SHP77 (cell line): ENCODE measurements at regions not wholly inside any gene's neighbourhood (a gene's known extent, or its start where the extent isn't known, plus 50 kb on each side); places are given as distances from the start of the nearest gene placed in this dataset.
"Not testable (repeated sequence)": the region's sequence is repeated elsewhere in the genome, so short reads cannot be mapped to it uniquely, and the experiment has no call there.

Experiments used
- DNase-seq, 2 experiments: peaks; one replicate each; lab custom pipeline; 2025; lab: John Stamatoyannopoulos, UW

GRCh38 chr1:217921126-217921904, 290.2 kb downstream of the SPATA17 start:
- DNase-seq: peak; percentile 12 to 48

- DNase-seq: no peak
Measured at GRCh38 chr1:217924924-217925323, 293.8 kb downstream of the SPATA17 start.

DNA sequence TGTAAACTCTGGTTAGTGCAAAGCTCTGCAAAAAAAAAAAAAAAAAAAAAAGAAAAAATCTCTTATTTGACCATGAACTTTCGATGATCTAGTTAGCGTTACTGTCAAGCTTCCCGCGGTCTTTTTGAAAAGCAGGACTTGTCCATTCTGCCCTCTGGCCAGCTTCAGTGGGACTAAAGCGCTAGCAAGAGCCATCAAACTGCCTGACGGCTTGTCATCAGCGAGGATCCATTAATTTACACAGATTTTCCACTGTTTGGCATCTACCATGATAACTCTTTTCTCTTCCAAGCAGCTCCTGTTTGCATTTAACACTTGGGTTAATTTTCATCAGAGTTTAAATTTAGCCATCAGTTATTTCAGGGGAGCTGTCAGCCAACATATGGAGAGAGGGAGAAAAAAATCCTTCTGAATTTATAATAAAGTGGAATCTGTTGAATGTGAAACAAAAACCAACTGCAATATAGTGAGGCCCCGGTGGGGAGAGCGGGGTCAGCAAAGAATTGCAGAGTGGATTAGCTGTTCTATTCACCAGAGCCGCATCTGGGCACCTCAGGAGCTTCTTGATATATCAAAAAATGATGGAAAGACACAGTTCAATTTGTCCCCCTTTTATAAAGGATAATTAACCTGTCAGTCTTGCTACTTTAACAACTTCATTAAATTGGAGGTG, 298.2 kb downstream of the SPATA17 start:
- no peak for DNase-seq

DNA sequence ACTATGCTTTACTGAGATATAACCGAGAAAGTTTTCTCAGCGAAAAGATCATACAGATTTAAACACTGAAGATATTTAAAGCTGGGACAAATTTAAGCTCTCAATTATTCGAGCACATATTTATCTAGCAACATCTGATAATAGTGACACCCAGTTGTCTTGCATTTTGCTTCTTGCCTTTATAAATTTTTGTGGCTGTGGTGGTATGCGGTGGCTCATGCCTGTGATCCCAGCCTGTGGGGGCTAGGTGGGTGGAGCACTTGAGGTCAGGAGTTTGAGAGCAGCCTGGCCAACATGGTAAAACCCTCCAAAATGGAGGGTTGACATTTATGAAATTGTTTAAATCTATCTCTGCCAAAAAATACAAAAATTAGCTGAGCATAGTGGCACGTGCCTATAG, 312.2 kb downstream of the SPATA17 start:
- DNase-seq: no peak

DNA sequence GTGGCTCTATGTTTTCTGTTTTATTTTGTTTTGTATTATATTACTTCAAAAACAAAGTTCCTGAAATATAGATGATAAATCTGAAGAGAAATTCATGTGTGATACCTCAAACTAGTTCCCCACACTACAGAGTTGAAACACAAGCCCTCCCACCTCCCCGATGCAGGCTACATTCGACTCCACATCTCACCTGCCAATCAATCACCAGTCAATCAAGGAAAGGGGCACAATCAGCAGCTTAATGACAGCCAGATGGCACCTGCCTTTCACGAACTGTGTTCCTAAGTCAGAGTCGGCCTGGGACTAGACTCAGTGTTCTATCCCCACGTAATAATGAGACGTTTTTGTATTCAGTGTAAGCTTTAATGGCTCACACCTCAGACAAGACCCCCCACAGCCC, 313.4 kb downstream of the SPATA17 start:
- no peak for DNase-seq

GRCh38 chr1:217946511-217946910, 315.4 kb downstream of the SPATA17 start:
- no peak for DNase-seq

DNA sequence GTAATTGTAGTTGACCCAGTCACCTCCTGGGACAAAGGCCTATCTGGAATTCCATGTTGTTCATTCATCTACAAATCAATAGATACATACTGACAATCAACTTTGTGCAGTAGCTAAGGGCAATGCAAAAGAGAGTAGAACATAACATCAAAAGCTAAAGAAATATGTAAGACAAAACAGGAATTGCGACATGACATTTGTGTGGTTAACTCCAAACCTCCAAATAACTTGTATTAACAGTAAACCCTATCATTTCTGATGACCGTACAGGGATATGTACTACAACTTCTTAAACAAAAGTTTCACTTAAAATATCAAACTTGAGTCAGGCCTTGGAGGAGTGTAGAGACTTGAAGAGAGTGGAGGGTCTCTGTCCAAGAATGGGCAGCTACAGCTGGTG, 317.6 kb downstream of the SPATA17 start:
- no peak for DNase-seq

DNA sequence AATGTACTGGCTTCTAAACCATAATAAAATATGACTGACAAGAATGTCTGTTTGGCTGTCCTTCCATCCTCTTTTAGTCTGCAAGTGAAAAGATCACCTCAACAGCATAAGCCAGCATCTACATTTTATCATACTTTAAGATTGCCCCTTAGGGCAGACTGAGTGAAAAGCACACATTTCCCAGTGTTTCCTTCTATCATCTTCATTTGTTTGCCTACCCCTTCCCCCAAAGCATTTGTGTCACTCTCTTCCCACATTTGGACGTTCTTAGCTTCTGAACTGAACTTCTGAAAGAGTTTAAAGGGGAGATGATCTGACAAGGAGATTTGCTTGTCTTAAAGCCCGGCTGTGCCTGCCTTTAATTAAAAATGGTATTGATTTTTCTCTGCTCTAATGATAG, 322.2 kb downstream of the SPATA17 start:
- DNase-seq: no peak

- no peak for DNase-seq
Measured at GRCh38 chr1:217953922-217954321, 322.8 kb downstream of the SPATA17 start.

- no peak for DNase-seq
Measured at GRCh38 chr1:217955723-217956122, 324.6 kb downstream of the SPATA17 start.

DNA sequence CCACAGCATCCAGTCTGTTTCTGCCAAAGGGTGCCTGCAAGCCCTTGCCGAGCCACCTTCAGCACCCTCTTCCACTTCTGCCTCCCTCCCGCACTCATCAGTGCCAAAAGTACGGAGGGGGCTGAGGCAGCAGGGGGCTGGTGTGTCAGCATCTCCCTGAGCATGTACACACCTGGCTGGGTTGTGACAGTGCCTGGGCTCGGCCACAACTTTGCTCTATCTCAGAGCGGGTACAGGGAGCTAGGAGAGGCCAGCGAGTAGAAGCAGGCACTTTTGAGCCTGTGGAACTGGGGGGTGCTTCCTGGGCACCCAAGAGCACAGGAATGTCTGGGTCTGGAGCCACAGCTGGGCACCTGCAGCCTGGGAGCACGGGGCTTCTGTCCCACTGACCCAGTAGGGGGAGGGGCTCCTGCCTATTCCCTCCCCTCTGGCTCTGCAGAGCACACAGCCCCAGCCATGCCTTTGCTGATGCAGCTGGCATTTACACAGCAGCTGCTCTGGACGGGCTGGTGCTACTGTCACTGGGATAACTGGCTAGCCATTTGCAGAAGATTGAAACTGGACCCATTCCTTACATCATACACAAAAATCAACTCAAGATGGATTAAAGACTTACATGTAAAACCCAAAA, 319.8 kb upstream of the RRP15 start:
- peak; percentile 39 to 40 for DNase-seq

GRCh38 chr1:217968085-217968484, 317.0 kb upstream of the RRP15 start:
- no peak for DNase-seq

DNA sequence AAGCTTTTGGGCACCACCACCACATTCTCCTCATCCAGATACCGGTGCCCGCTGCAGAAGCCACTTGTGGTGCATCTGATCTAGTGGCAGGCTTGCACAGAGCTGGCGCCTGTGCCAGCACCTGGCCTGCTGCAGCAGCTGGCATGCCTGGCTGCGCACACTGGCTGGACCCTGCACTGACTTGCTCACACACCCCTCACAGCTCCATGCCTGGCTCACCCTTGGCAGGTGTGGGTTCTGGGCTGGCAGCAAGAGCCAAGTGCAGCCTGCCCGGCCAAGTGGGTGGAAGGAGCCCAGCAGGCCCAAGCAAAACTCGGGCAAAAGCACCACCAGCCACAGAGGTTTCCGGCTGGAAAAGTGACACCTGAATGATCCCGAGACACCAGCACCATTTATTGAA, 315.7 kb upstream of the RRP15 start:
- peak in 1 of 2 experiments; percentile 19 for DNase-seq

GRCh38 chr1:217977943-217978342, 307.1 kb upstream of the RRP15 start:
- DNase-seq: no peak

DNA sequence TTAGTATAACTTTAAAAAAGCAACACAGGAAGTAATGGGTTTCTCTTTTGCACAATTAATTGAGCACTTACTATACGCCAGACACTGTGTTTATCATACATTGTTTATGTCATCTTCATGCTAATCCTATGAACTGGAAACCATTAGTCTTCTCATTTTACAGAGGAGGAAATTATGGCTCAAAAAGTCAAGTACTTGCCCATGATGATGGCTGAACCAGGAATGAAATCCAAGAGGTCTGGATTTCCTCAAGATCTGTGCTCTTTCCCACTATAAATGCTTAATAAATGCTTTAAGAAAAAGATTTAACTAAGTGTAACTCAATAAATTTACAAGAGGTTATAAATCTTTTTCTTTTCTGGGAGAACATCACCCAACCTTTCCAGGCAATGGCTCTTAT, 303.7 kb upstream of the RRP15 start:
- no peak for DNase-seq

- peak in 1 of 2 experiments; percentile 7 for DNase-seq
Measured at GRCh38 chr1:217982331-217983050, 302.6 kb upstream of the RRP15 start.

GRCh38 chr1:217983051-217983375, 302.1 kb upstream of the RRP15 start:
- DNase-seq: no peak

DNA sequence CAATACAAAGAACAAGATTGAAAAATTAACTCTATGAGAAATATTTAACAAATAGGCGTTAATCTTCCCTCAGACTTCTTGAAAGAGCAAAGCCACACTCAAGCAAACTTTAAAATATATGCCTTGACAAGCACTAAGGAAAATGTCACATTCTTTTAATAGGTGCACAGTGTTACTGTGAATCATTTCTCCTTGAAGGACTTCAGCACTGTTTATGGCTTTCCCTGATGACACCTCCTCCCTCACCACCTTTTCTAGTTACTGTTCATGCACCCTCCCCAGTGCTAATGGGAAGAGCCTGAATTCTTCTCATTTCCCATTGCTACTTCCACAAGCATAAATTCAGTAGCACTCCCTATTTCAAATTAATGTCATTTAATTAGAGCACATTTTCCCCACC, 299.5 kb upstream of the RRP15 start:
- no peak for DNase-seq

- no peak for DNase-seq
Measured at GRCh38 chr1:217989510-217989909, 295.6 kb upstream of the RRP15 start.

DNA sequence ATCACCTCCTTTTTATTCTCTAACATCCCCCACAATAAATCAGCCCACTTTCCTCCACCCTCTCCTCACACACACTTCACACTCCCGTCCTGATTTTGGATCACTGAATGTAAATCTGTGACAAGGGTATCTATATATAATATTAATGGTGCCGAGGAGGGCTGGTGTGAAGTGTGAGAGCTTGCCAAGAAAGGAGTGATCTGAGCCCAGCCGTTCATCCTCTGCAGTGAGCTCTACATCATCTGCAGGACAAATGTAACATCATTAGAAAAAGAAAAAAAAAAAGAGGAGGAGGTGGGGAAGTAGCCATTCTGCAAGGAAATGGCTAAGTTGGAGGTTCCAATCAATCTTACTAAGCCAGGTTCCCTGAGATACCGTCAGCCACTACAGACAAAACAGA, 291.7 kb upstream of the RRP15 start:
- no peak for DNase-seq

DNA sequence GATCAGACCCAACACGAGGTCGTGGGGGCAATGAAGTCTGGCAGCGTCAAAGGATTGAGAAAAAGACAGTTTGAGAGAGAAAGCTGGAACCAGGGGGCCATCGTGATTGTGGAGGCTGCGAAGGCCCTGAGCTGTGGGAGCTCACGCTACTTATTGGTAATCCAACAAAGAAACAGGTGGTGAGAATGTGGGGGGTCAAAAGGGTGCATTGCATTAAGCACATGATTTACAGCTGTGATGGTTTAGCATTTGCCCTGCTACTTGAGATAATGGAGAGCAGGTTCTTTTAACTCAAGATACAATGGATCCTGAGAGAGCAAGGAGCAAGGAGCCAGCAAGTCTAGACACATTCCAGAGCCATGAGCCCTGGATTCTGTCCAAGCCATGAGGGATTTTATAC, 276.8 kb upstream of the RRP15 start:
- not testable (repeated sequence) for DNase-seq

DNA sequence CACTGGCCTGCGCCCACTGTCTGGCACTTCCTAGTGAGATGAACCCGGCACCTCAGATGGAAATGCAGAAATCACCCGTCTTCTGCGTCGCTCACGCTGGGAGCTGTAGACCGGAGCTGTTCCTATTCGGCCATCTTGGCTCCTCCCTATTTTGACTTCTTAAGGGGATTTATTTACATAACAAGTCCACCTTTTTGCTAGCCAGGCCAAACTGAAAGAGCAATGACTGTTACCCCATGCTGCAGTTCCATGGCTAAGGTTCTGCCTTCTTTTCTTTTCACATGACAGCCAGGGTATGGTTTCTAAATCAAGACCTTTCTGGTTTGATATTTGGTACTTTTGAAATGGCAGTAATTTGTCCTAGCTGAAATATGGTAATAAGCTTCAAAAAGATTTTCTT, 270.0 kb upstream of the RRP15 start:
- DNase-seq: not testable (repeated sequence)
